Pancreas (tissue), 10 donors: ENCODE measurements at regions not wholly inside any gene's neighbourhood (a gene's known extent, or its start where the extent isn't known, plus 50 kb on each side); places are given as distances from the start of the nearest gene placed in this dataset.
"Not testable (repeated sequence)": the region's sequence is repeated elsewhere in the genome, so short reads cannot be mapped to it uniquely, and the experiment has no call there.

Source experiments
- ATAC-seq, 4 donors: fragments of 200-7000 bp; cut with Tn5 transposase; one replicate each; pipeline versions ENCODE4 v1.8.0 to v1.9.1; 2020; ENCODE audit warnings: mild to moderate bottlenecking in 4 of 4, moderate library complexity in 4 of 4
- DNase-seq, 6 donors: peaks; one replicate each; pipeline ENCODE4 v3.0.0-alpha.2; 2020
- FAIRE-seq: peaks from 2 replicates; lab custom pipeline; 2012; peaks lifted over from hg19 to GRCh38; lab: Jason Lieb, UNC
- H3K27ac ChIP-seq, 4 donors: fragments of 200-600 bp; sonication (generic); 1 replicate in 3 of 4; 2 replicates in 1 of 4; pipeline versions ENCODE4 v1.5.0 to v1.8.0; 2020
- H3K27me3 ChIP-seq, 4 donors: fragments of 200-600 bp; one replicate each; pipeline ENCODE4 v1.8.0; 2021
- H3K36me3 ChIP-seq, 3 donors: fragments of 200-600 bp; sonication (generic) in 1 of 3; one replicate each; pipeline versions ENCODE4 v1.5.0 to v1.8.0; 2020 to 2021
- H3K4me1 ChIP-seq, 3 donors: fragments of 200-600 bp; one replicate each; pipeline ENCODE4 v1.8.0; 2021
- H3K4me3 ChIP-seq, 4 donors: fragments of 200-600 bp; sonication (generic) in 2 of 4; one replicate each; pipeline versions ENCODE4 v1.5.0 to v1.8.0; 2020 to 2021
- H3K9me3 ChIP-seq, 4 donors: fragments of 200-600 bp; one replicate each; pipeline ENCODE4 v1.8.0; 2021
- CTCF ChIP-seq, 4 donors: fragments of 200-600 bp; sonication (generic) in 3 of 4; IDR thresholded peaks; one replicate each; pipeline versions ENCODE4 v1.5.0 to v1.8.0; 2021; ENCODE audit warnings: antibody characterized with exemption in 4 of 4
- WGBS, 2 donors: extraction: QIAGEN DNeasy Blood & Tissue Kit; methylation state at CpG; one replicate each; pipeline ENCODE4 v1.1.7; 2013; 5-methylcytosine and 5-hydroxymethylcytosine counted together
- intact Hi-C, 3 donors: fragments of 100-400 bp; cut with DNase I; formaldehyde crosslinking; loops; one replicate each; pipeline versions ENCODE4 v1.11.1 to v1.14.2; 2022
- donor health status: healthy with polysubstance abuse.
- donor health status: DM: no; HTN: no; CAD: no; lungs with moderate emphysema.
- donor health status: DM: no; HTN: no; CAD: no.
- donor health status: control.
- donor health status: control.
- donor health status: Bipolar disorder and iron deficiency.
- donor health status: DM: yes; HTN: yes; CAD: no.
- donor health status: DM: no; HTN: no; CAD: no.
- donor health status: DM: no; HTN: no; CAD: no.
- donor health status: DM: yes; HTN: yes; CAD: no.

GRCh38 chr4:173731257-173731656, 201.2 kb upstream of the HAND2 start:
- FAIRE-seq (no peak), DNase-seq (no peak), ATAC-seq (no peak)
- Histone ChIP-seq H3K36me3 (no peaks in the 10 kb centered on the region), H3K27me3 (no peaks in the 10 kb centered on the region), H3K9me3 (no peaks in the 10 kb centered on the region), H3K4me3 (no peak overlapping the region), H3K27ac (no peak overlapping the region), H3K4me1 (no peaks in the 10 kb centered on the region)
- 74 to 87% methylated on average over 1 of the region's 1 CpG for WGBS, 2 donors
- intact Hi-C loops: no loop called here
- TF ChIP-seq CTCF (IDR thresholded peaks at IDR 0.05): no peak

GRCh38 chr4:173722075-173722474, 192.0 kb upstream of the HAND2 start:
- H3K9me3 ChIP-seq: no peaks in the 10 kb centered on the region
- no peaks in the 10 kb centered on the region for H3K36me3 ChIP-seq
- no peaks in the 10 kb centered on the region for H3K4me1 ChIP-seq
- 87 to 88% methylated on average over 1 of the region's 1 CpG for WGBS, 2 donors
- no peak overlapping the region for H3K4me3 ChIP-seq
- ATAC-seq (no peak), FAIRE-seq (no peak), DNase-seq (no peak)
- intact Hi-C loops: no loop called here
- H3K27ac ChIP-seq: no peak overlapping the region
- no peaks in the 10 kb centered on the region for H3K27me3 ChIP-seq
- no peak for TF ChIP-seq CTCF (IDR thresholded peaks at IDR 0.05)

- H3K27me3 ChIP-seq, DNase-seq, ATAC-seq, intact Hi-C loops, H3K4me1 ChIP-seq, H3K9me3 ChIP-seq, FAIRE-seq, H3K36me3 ChIP-seq, H3K27ac ChIP-seq, H3K4me3 ChIP-seq: not testable (repeated sequence)
- WGBS, 2 donors: 83 to 90% methylated on average over 1 of the region's 1 CpG
These were observed 188.5 kb upstream of the HAND2 start for GRCh38 chr4:173718504-173718903.

- Histone ChIP-seq H3K4me1 (no peaks in the 10 kb centered on the region), H3K27me3 (no peaks in the 10 kb centered on the region), H3K4me3 (no peak overlapping the region), H3K36me3 (no peaks in the 10 kb centered on the region), H3K27ac (no peak overlapping the region), H3K9me3 (no peaks in the 10 kb centered on the region)
- ATAC-seq (no peak), DNase-seq (peak in 1 of 6 donors; percentile 58), FAIRE-seq (no peak)
- WGBS, 2 donors: 89 to 92% methylated on average over 10 of the region's 10 CpGs
- intact Hi-C loops: no loop called here
- no peak for TF ChIP-seq CTCF (IDR thresholded peaks at IDR 0.05)
These were observed 187.6 kb upstream of the HAND2 start for GRCh38 chr4:173717581-173717980.

- Histone ChIP-seq H3K9me3 (no peaks in the 10 kb centered on the region), H3K27ac (no peak overlapping the region), H3K36me3 (no peaks in the 10 kb centered on the region), H3K4me3 (no peak overlapping the region), H3K4me1 (no peaks in the 10 kb centered on the region), H3K27me3 (no peaks in the 10 kb centered on the region)
- no peak for TF ChIP-seq CTCF (IDR thresholded peaks at IDR 0.05)
- intact Hi-C loops: no loop called here
- 62 to 65% methylated on average over 5 of the region's 5 CpGs for WGBS, 2 donors
- ATAC-seq (no peak), FAIRE-seq (no peak), DNase-seq (no peak)
These were observed 184.4 kb upstream of the HAND2 start for GRCh38 chr4:173714456-173714855.

GRCh38 chr4:173713026-173713425, 183.0 kb upstream of the HAND2 start:
- no peak for FAIRE-seq
- intact Hi-C loops: no loop called here

More at GRCh38 chr4:173713026-173713425, 183.0 kb upstream of the HAND2 start:
- ATAC-seq (no peak), DNase-seq (no peak)
- TF ChIP-seq CTCF (IDR thresholded peaks at IDR 0.05): no peak
- H3K4me1 ChIP-seq: no peaks in the 10 kb centered on the region
- WGBS, 2 donors: 84 to 86% methylated on average over 5 of the region's 5 CpGs
- no peak overlapping the region for H3K27ac ChIP-seq
- no peaks in the 10 kb centered on the region for H3K36me3 ChIP-seq
- H3K9me3 ChIP-seq: no peaks in the 10 kb centered on the region
- no peak overlapping the region for H3K4me3 ChIP-seq
- H3K27me3 ChIP-seq: no peaks in the 10 kb centered on the region
